ENCODE measurements at regions not wholly inside any gene's neighbourhood (a gene's known extent, or its start where the extent isn't known, plus 50 kb on each side); places are given as distances from the start of the nearest gene placed in this dataset.

- ChIA-PET CTCF (no interaction called here), POLR2A (interaction anchor here (0.6 kb wide), 1 partner anchor 54 kb away, joined by 3 read pairs; no protein-coding TSS in a partner anchor)
- no peaks in the 10 kb centered on the region for H3K9me1 ChIP-seq (replicated peaks; ENCODE audit: control insufficient read depth, extremely low read depth, insufficient read depth, low read length)
- no peak overlapping the region for H3K4me2 ChIP-seq (ENCODE audit: insufficient read depth, low read length)
- DNase-seq (ENCODE audit: low read depth, low spot score) (no peak), FAIRE-seq (peak; percentile 42)
- no peaks in the 10 kb centered on the region for H3K79me2 ChIP-seq (ENCODE audit: control insufficient read depth, insufficient read depth, low read length)
- H4K20me1 ChIP-seq (replicated peaks; ENCODE audit: control insufficient read depth, extremely low read depth, insufficient read depth, low read length): no peaks in the 10 kb centered on the region
- no peak overlapping the region for H3K27ac ChIP-seq (ENCODE audit: insufficient read depth, low read depth, low read length)
- intact Hi-C loops (cut with micrococcal nuclease) (no loop called here), dilution Hi-C loops (cut with MboI; ENCODE audit: extremely low pct_ligation_motif_present, low sequenced_read_pairs) (no loop called here)
- H3K4me3 ChIP-seq (replicated peaks in 1 of 3; ENCODE audit: insufficient read depth in 1 of 3, low read depth in 1 of 3, low read length in 3 of 3): no peak overlapping the region
- TF ChIP-seq CTCF (IDR thresholded peaks at IDR 0.05; ENCODE audit: extremely low read depth in 1 of 2, insufficient read depth in 1 of 2, low read depth in 1 of 2, low read length in 2 of 2): no peak
- TF ChIP-seq MYC (IDR thresholded peaks at IDR 0.05; ENCODE audit: low read depth, low read length): no peak
- TF ChIP-seq JUN (IDR thresholded peaks at IDR 0.05; ENCODE audit: borderline replicate concordance, insufficient read depth, insufficient read length, low read depth): no peak
- no peak for TF ChIP-seq EZH2 (IDR thresholded peaks at IDR 0.05; ENCODE audit: borderline replicate concordance, low read depth, low read length, severe bottlenecking)
- no peak for TF ChIP-seq POLR2AphosphoS5 (IDR thresholded peaks at IDR 0.05; ENCODE audit: insufficient read depth, low read depth, low read length)
- no peak for TF ChIP-seq MAX (IDR thresholded peaks at IDR 0.05; ENCODE audit: insufficient read depth, insufficient read length)
- TF ChIP-seq POLR2A (IDR thresholded peaks at IDR 0.05; ENCODE audit: low read depth, low read length): no peak
- TF ChIP-seq FOS (IDR thresholded peaks at IDR 0.05; ENCODE audit: borderline replicate concordance, insufficient read depth, low read length): no peak
- TF ChIP-seq GATA2 (IDR thresholded peaks at IDR 0.05; ENCODE audit: insufficient read depth, insufficient read length, low read depth, low read length): no peak
- H3K27me3 ChIP-seq (ENCODE audit: control insufficient read depth in 2 of 2, insufficient read depth in 2 of 2, low read length in 2 of 2): no peaks in the 10 kb centered on the region
- no peak overlapping the region for H3K9ac ChIP-seq (replicated peaks; ENCODE audit: extremely low read depth, insufficient read depth, low read length)
- H3K9me3 ChIP-seq (replicated peaks; ENCODE audit: control insufficient read depth, insufficient read depth, low read length): no peaks in the 10 kb centered on the region
- no TSS peak for BruUV-seq (replicated peaks)
- H3K4me1 ChIP-seq (ENCODE audit: control insufficient read depth, extremely low read depth, insufficient read depth, low read length): peaks cover 15% of the 10 kb centered on the region
- H2AFZ ChIP-seq (ENCODE audit: low read depth, low read length): peak overlapping the region; percentile 82
- no peaks in the 10 kb centered on the region for H3K36me3 ChIP-seq (ENCODE audit: control insufficient read depth in 2 of 2, extremely low read depth in 1 of 2, insufficient read depth in 2 of 2, low read length in 2 of 2)
These were observed 540.5 kb upstream of the FZD8 start for GRCh38 chr10:36182606-36183005.

Data from endothelial cell of umbilical vein (primary cell).